ENCODE measurements at regions not wholly inside any gene's neighbourhood (a gene's known extent, or its start where the extent isn't known, plus 50 kb on each side); places are given as distances from the start of the nearest gene placed in this dataset.

- TF ChIP-seq GABPA (IDR thresholded peaks at IDR 0.05; ENCODE audit: low read depth) (no peak), CTCF (IDR thresholded peaks at IDR 0.05; ENCODE audit: insufficient read depth, low read length) (no peak), POLR2AphosphoS5 (IDR thresholded peaks at IDR 0.05; ENCODE audit: low read depth) (no peak), REST (IDR thresholded peaks at IDR 0.05; ENCODE audit: insufficient replicate concordance, low read depth) (no peak)
Observed at GRCh38 chr13:59522652-59523051, 641.1 kb downstream of the DIAPH3 start.

Measured in HL-60 (cell line).